ENCODE measurements at regions not wholly inside any gene's neighbourhood (a gene's known extent, or its start where the extent isn't known, plus 50 kb on each side); places are given as distances from the start of the nearest gene placed in this dataset.

DNA sequence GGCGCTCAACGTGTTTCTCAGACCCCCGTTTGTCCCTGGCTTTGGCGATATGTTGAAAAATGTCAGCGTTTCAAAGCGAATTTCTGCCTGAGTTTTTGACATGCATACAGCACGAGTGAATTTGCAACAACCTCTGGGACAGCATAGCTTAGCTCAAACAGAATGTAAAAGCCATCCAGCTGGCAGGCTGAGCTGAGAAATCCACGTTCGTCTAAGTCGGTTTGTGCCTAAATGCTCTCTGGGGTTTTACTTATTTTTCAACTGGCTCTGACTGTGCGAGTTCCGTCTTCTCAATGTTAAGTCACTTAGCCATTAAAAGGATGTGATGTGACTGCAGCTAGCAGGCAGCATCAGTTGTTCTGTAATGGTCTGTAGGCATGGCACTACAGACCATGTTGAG lies 243.5 kb upstream of the SLCO3A1 start:
- Histone ChIP-seq H3K36me3 (ENCODE audit: control insufficient read depth, insufficient read depth, low read length) (no peaks in the 10 kb centered on the region), H3K9ac (ENCODE audit: insufficient read depth, low read length) (no peak overlapping the region), H3K9me3 (ENCODE audit: control insufficient read depth, insufficient read depth, low read depth, low read length) (no peaks in the 10 kb centered on the region), H3K27me3 (ENCODE audit: control insufficient read depth, insufficient read depth, low read length) (no peaks in the 10 kb centered on the region), H3K27ac (ENCODE audit: insufficient read depth, low read length) (no peak overlapping the region), H3K4me2 (ENCODE audit: extremely low read depth, insufficient read depth, low read length) (no peak overlapping the region), H3K4me1 (ENCODE audit: control insufficient read depth, extremely low read depth, insufficient read depth, low read length) (no peaks in the 10 kb centered on the region), H3K79me2 (ENCODE audit: control insufficient read depth, insufficient read depth, low read length) (no peaks in the 10 kb centered on the region), H4K20me1 (ENCODE audit: control insufficient read depth, extremely low read depth, insufficient read depth, low read length) (no peaks in the 10 kb centered on the region), H3K4me3 (replicated peaks in 1 of 4; ENCODE audit: control extremely low read depth in 1 of 4, insufficient read depth in 1 of 4, low read depth in 3 of 4, low read length in 4 of 4) (no peak overlapping the region), H2AFZ (ENCODE audit: low read length) (no peak overlapping the region)
- no peak for TF ChIP-seq EZH2 (IDR thresholded peaks at IDR 0.05; ENCODE audit: low read length, missing control alignments)
- TF ChIP-seq, protein P1, sequence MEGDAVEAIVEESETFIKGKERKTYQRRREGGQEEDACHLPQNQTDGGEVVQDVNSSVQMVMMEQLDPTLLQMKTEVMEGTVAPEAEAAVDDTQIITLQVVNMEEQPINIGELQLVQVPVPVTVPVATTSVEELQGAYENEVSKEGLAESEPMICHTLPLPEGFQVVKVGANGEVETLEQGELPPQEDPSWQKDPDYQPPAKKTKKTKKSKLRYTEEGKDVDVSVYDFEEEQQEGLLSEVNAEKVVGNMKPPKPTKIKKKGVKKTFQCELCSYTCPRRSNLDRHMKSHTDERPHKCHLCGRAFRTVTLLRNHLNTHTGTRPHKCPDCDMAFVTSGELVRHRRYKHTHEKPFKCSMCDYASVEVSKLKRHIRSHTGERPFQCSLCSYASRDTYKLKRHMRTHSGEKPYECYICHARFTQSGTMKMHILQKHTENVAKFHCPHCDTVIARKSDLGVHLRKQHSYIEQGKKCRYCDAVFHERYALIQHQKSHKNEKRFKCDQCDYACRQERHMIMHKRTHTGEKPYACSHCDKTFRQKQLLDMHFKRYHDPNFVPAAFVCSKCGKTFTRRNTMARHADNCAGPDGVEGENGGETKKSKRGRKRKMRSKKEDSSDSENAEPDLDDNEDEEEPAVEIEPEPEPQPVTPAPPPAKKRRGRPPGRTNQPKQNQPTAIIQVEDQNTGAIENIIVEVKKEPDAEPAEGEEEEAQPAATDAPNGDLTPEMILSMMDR (conservative IDR thresholded peaks at IDR 0.05 in 1 of 2, IDR thresholded peaks at IDR 0.05 in 1 of 2; ENCODE audit: low read depth in 1 of 2, low read length in 2 of 2), result no peak
- no peak for DNase-seq (ENCODE audit: low read depth in 2 of 2)

DNA sequence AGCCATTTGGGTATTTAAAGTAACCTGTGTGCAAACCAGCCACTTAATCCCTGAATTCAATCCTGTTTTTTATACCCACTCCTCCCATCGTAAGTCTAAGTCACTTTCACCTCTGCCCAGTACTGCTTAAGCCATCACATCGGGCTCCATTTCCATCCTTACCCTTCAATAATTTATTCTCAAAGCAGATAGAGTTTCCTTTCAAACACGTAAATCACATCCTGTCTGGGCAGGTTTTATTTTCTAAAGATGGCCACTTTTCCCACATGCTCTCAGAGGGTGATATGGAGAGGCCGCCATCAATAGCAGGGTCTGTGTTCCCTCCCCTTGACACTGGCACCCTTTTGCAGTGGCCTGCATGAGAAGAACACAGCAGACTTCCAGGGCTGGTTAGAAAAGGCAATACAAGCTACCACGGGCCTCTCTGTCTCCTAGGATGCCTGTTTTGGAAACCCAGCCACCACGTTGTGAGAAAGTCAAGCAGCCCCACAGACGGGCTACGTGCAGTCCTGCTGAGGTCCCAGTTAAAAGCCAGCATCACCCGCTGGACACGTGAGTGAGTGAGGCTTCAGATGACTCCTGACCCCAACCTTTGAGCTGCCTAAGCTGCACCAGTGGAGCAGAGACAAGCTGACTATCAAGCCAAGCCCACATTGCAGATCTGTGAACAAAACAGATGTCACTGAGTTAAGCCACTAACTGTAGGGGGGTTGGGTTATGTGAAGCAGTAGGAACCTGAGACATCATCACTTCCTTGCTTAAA lies 241.8 kb upstream of the SLCO3A1 start:
- Histone ChIP-seq H2AFZ (ENCODE audit: low read length) (no peak overlapping the region), H3K36me3 (ENCODE audit: control insufficient read depth, insufficient read depth, low read length) (no peaks in the 10 kb centered on the region)

DNA sequence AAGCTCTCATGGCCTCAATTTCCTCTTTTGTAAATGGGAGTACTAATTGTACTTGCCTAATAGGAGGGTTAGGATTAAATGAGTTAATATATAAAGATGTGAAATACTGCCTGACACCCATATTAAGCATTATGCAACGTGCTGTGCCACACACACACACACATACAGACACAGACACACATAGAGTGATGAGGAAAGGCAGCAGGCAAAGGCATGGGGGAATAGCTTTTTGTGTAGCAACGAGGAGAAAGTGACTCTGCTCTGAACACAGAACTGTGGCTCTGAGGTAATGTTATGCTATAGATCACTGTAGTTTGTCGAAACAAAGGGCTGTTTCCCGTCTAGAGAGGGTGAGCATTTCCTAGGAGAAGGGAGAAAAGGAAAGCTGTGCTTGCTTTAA lies 233.3 kb upstream of the SLCO3A1 start:
- H4K20me1 ChIP-seq (ENCODE audit: control insufficient read depth, extremely low read depth, insufficient read depth, low read length), result no peaks in the 10 kb centered on the region
- no peaks in the 10 kb centered on the region for H3K9me3 ChIP-seq (ENCODE audit: control insufficient read depth, insufficient read depth, low read depth, low read length)
- no peak overlapping the region for H3K4me2 ChIP-seq (ENCODE audit: extremely low read depth, insufficient read depth, low read length)
- TF ChIP-seq, protein P1 (conservative IDR thresholded peaks at IDR 0.05 in 1 of 2, IDR thresholded peaks at IDR 0.05 in 1 of 2; ENCODE audit: low read depth in 1 of 2, low read length in 2 of 2), result no peak
- TF ChIP-seq EZH2 (IDR thresholded peaks at IDR 0.05; ENCODE audit: low read length, missing control alignments), result no peak
- no peaks in the 10 kb centered on the region for H3K79me2 ChIP-seq (ENCODE audit: control insufficient read depth, insufficient read depth, low read length)
- no peaks in the 10 kb centered on the region for H3K27me3 ChIP-seq (ENCODE audit: control insufficient read depth, insufficient read depth, low read length)
- no peak overlapping the region for H2AFZ ChIP-seq (ENCODE audit: low read length)
- no peaks in the 10 kb centered on the region for H3K4me1 ChIP-seq (ENCODE audit: control insufficient read depth, extremely low read depth, insufficient read depth, low read length)
- DNase-seq (ENCODE audit: low read depth in 2 of 2), result peak in 1 of 2 donors; percentile 6
- no peaks in the 10 kb centered on the region for H3K36me3 ChIP-seq (ENCODE audit: control insufficient read depth, insufficient read depth, low read length)
- H3K4me3 ChIP-seq (replicated peaks in 1 of 4; ENCODE audit: control extremely low read depth in 1 of 4, insufficient read depth in 1 of 4, low read depth in 3 of 4, low read length in 4 of 4), result no peak overlapping the region
- no peak overlapping the region for H3K9ac ChIP-seq (ENCODE audit: insufficient read depth, low read length)
- H3K27ac ChIP-seq (ENCODE audit: insufficient read depth, low read length), result no peak overlapping the region

More for the DNA sequence above, 241.8 kb upstream of the SLCO3A1 start:
- H3K4me2 ChIP-seq (ENCODE audit: extremely low read depth, insufficient read depth, low read length), result no peak overlapping the region
- no peaks in the 10 kb centered on the region for H3K79me2 ChIP-seq (ENCODE audit: control insufficient read depth, insufficient read depth, low read length)
- no peaks in the 10 kb centered on the region for H3K9me3 ChIP-seq (ENCODE audit: control insufficient read depth, insufficient read depth, low read depth, low read length)
- H3K27me3 ChIP-seq (ENCODE audit: control insufficient read depth, insufficient read depth, low read length), result no peaks in the 10 kb centered on the region
- H3K4me1 ChIP-seq (ENCODE audit: control insufficient read depth, extremely low read depth, insufficient read depth, low read length), result no peaks in the 10 kb centered on the region
- DNase-seq (ENCODE audit: low read depth in 2 of 2), result no peak
- no peak for TF ChIP-seq EZH2 (IDR thresholded peaks at IDR 0.05; ENCODE audit: low read length, missing control alignments)
- TF ChIP-seq, protein P1 (conservative IDR thresholded peaks at IDR 0.05 in 1 of 2, IDR thresholded peaks at IDR 0.05 in 1 of 2; ENCODE audit: low read depth in 1 of 2, low read length in 2 of 2), result no peak
- no peak overlapping the region for H3K4me3 ChIP-seq (replicated peaks in 1 of 4; ENCODE audit: control extremely low read depth in 1 of 4, insufficient read depth in 1 of 4, low read depth in 3 of 4, low read length in 4 of 4)
- H4K20me1 ChIP-seq (ENCODE audit: control insufficient read depth, extremely low read depth, insufficient read depth, low read length), result no peaks in the 10 kb centered on the region
- no peak overlapping the region for H3K27ac ChIP-seq (ENCODE audit: insufficient read depth, low read length)
- no peak overlapping the region for H3K9ac ChIP-seq (ENCODE audit: insufficient read depth, low read length)
